C4-2B (cell line): ENCODE measurements at regions not wholly inside any gene's neighbourhood (a gene's known extent, or its start where the extent isn't known, plus 50 kb on each side); places are given as distances from the start of the nearest gene placed in this dataset.

ENCODE experiments used
- H3K27ac ChIP-seq: fragments of 450-650 bp; 2 replicates; pipeline ENCODE4 v1.5.1; 2017
- CTCF ChIP-seq: fragments of 450-650 bp; conservative IDR thresholded peaks from 2 replicates; pipeline ENCODE4 v1.5.1; 2017; ENCODE audit warnings: mild to moderate bottlenecking
- ZFX ChIP-seq: fragments of 450-650 bp; IDR thresholded peaks from 2 replicates; pipeline ENCODE4 v1.6.1; 2017

GRCh38 chr4:84237008-84237407, 262.1 kb downstream of the NKX6-1 start:
- H3K27ac ChIP-seq, result no peak overlapping the region
- TF ChIP-seq CTCF, result no peak
- TF ChIP-seq ZFX, result no peak

- no peak for TF ChIP-seq CTCF
- TF ChIP-seq ZFX, result no peak
- no peak overlapping the region for H3K27ac ChIP-seq
Measured at GRCh38 chr4:84235126-84235944, 263.8 kb downstream of the NKX6-1 start.

DNA sequence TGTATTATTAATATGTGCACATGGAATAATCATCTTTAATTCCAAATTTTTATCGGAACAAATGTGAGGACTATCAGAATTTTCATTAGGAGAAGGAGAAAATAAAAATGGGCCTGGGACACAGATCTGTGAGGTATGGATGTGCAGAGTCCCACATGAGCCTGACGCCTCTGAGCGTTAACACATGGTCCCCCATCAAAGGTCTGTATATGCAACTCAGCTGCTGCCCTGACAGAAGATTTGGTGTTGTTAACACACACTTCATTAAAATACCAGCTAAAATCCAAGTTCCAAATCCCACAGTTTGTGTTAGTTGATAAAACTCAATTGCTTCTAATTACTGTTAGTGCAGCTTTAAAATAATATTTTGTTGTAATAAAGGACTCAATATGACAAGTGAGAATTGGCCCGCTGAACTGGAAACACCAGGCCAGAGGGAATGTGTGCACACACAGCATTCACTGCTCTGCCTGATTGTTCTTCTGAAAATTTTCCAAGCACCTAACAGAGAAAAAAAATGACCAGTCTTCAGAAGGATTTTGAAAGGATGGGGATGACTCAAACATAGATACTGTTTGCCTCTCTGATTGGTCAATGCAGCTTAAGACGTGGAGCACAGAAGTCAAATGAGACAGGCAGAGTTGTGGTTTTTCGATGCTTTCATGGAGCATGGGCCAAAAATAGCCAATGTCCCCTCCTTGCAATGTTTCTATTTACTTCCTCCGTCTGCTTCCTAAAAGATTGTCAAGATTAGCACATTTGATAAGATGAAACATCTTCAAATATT, 266.6 kb downstream of the NKX6-1 start:
- TF ChIP-seq ZFX, result no peak
- H3K27ac ChIP-seq, result no peak overlapping the region

- H3K27ac ChIP-seq, result no peak overlapping the region
- no peak for TF ChIP-seq ZFX
- no peak for TF ChIP-seq CTCF
Measured at GRCh38 chr4:84231539-84232055, 267.5 kb downstream of the NKX6-1 start.

DNA sequence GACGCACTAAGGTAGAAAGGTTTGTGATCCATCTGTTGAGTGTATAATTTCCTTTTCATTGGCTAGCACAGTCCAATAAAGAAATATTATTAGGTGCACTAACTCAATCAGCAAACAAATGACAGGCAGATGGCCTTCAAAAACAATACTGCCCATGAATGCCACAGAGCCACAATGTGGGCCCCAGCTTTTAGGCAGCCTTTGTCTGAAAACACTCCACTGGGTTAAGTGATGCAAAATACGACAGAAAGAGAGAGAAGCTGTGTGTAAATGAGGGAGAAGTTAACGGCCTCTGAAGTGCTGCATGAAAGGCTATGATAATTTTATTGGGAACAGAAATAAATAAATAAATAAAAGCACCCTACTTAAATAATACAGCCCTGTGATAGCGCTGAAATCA, 274.6 kb downstream of the NKX6-1 start:
- no peak overlapping the region for H3K27ac ChIP-seq
- TF ChIP-seq ZFX (no peak), CTCF (no peak)

GRCh38 chr4:84221704-84222103, 277.4 kb downstream of the NKX6-1 start:
- no peak overlapping the region for H3K27ac ChIP-seq
- TF ChIP-seq ZFX (no peak), CTCF (no peak)

- no peak for TF ChIP-seq ZFX
- TF ChIP-seq CTCF, result no peak
- no peak overlapping the region for H3K27ac ChIP-seq
Measured at GRCh38 chr4:84220990-84221389, 278.1 kb downstream of the NKX6-1 start.
